A549 (cell line): ENCODE measurements at regions not wholly inside any gene's neighbourhood (a gene's known extent, or its start where the extent isn't known, plus 50 kb on each side); places are given as distances from the start of the nearest gene placed in this dataset.

Source experiments
- ATAC-seq, 2 experiments: fragments of 200-7000 bp in 1 of 2; fragments of >200 bp in 1 of 2; cut with Nextera tagmentation in 1 of 2; cut with Tn5 transposase in 1 of 2; 3 replicates each; pipeline versions ENCODE4 v1.8.0 to v1.9.1; 2018 to 2020; ENCODE audit warnings: mild to moderate bottlenecking in 1 of 2, moderate library complexity in 1 of 2
- CTCF ChIA-PET: fragments of 300-600 bp; sonication (Branson Sonifier 250); formaldehyde crosslinking; extraction: SDS; loops from one replicate; lab custom pipeline; 2021; ENCODE audit warnings: antibody characterized with exemption, inconsistent platforms; lab: Yijun Ruan, JAX
- POLR2A ChIA-PET: fragments of 350-600 bp; formaldehyde crosslinking; extraction: SDS; loops from one replicate; lab custom pipeline; 2021; ENCODE audit warnings: antibody characterized with exemption, inconsistent platforms; lab: Yijun Ruan, JAX
- DNase-seq, 2 experiments: peaks; one replicate each; pipeline versions ENCODE4 v3.0.0 to v3.0.0-alpha.2; 2011 to 2016; ENCODE audit warnings: low read depth in 1 of 2, low spot score in 1 of 2
- FAIRE-seq: peaks from 2 replicates; lab custom pipeline; 2011; peaks lifted over from hg19 to GRCh38; lab: Jason Lieb, UNC
- H3K27ac ChIP-seq, 2 experiments: fragments of >200 bp; sonication (Bioruptor Twin); formaldehyde crosslinking; 3 replicates each; pipeline ENCODE4 v1.5.1; 2016 to 2017
- H3K4me1 ChIP-seq: fragments of >200 bp; sonication (Bioruptor Twin); formaldehyde crosslinking; 3 replicates; pipeline ENCODE4 v1.6.1; 2016
- H3K4me2 ChIP-seq: fragments of >200 bp; sonication (Bioruptor Twin); formaldehyde crosslinking; 3 replicates; pipeline ENCODE4 v1.6.1; 2016
- H3K4me3 ChIP-seq: fragments of >200 bp; sonication (Bioruptor Twin); formaldehyde crosslinking; 3 replicates; pipeline ENCODE4 v1.5.1; 2016
- H3K9me3 ChIP-seq: fragments of >200 bp; sonication (Bioruptor Twin); formaldehyde crosslinking; 3 replicates; pipeline ENCODE4 v1.6.1; 2016
- CEBPB ChIP-seq, 2 experiments: fragments of >200 bp in 1 of 2; sonication (Bioruptor Twin) in 1 of 2; formaldehyde crosslinking in 1 of 2; IDR thresholded peaks; 2 replicates each; pipeline ENCODE4 v1.6.1; 2012 to 2016
- EHF ChIP-seq: fragments of 250-450 bp; sonication (Bioruptor Pico); IDR thresholded peaks from 2 replicates; pipeline ENCODE4 v1.5.0; 2020; ENCODE audit warnings: mild to moderate bottlenecking
- ESRRA ChIP-seq: fragments of 150-350 bp; IDR thresholded peaks from 2 replicates; pipeline ENCODE4 v1.6.1; 2014; ENCODE audit warnings: mild to moderate bottlenecking, low read length, borderline replicate concordance
- FOSL2 ChIP-seq, 2 experiments: fragments of 450-650 bp in 1 of 2; fragments of >200 bp in 1 of 2; sonication (Bioruptor Twin) in 1 of 2; formaldehyde crosslinking; IDR thresholded peaks; 2 replicates each; pipeline versions ENCODE4 v1.5.0 to v1.6.1; 2016 to 2020; ENCODE audit warnings: mild to moderate bottlenecking in 1 of 2, moderate library complexity in 1 of 2
- HEYL ChIP-seq: fragments of 250-450 bp; sonication (Bioruptor Pico); IDR thresholded peaks from 2 replicates; pipeline ENCODE4 v1.8.0; 2021; ENCODE audit warnings: mild to moderate bottlenecking, moderate library complexity
- HOXA7 ChIP-seq: fragments of 250-450 bp; sonication (Bioruptor Pico); IDR thresholded peaks from 2 replicates; pipeline ENCODE4 v1.5.0; 2020; ENCODE audit warnings: mild to moderate bottlenecking, moderate library complexity
- HOXB5 ChIP-seq: fragments of 250-450 bp; sonication (Bioruptor Pico); IDR thresholded peaks from 2 replicates; pipeline ENCODE4 v1.5.0; 2020; ENCODE audit warnings: mild to moderate bottlenecking, moderate library complexity
- MAFK ChIP-seq: fragments of 450-650 bp; IDR thresholded peaks from 2 replicates; pipeline ENCODE4 v1.6.1; 2014; ENCODE audit not compliant: partially characterized antibody
- MYC ChIP-seq: IDR thresholded peaks from 2 replicates; pipeline ENCODE4 v1.6.1; 2012; ENCODE audit warnings: mild to moderate bottlenecking, inconsistent platforms, low read length, improper control_type of control experiment, borderline replicate concordance
- POLR2A ChIP-seq: IDR thresholded peaks from 2 replicates; pipeline ENCODE4 v1.6.1; 2012; ENCODE audit warnings: mild to moderate bottlenecking, low read length
- POLR2AphosphoS2 ChIP-seq: conservative IDR thresholded peaks from 2 replicates; pipeline ENCODE4 v1.6.1; 2012; ENCODE audit warnings: low read length, improper control_type of control experiment, inconsistent platforms
- RNF2 ChIP-seq: fragments of 200-600 bp; sonication (generic); IDR thresholded peaks from 2 replicates; pipeline ENCODE4 v1.6.1; 2016; ENCODE audit warnings: low read depth, mild to moderate bottlenecking, antibody characterized with exemption, moderate library complexity, borderline replicate concordance
- SMC3 ChIP-seq: fragments of >200 bp; sonication (Bioruptor Twin); formaldehyde crosslinking; IDR thresholded peaks from 3 replicates; pipeline ENCODE4 v1.6.1; 2018; ENCODE audit warnings: inconsistent platforms
- SREBF2 ChIP-seq: fragments of 450-650 bp; IDR thresholded peaks from 2 replicates; pipeline ENCODE4 v1.6.1; 2014; ENCODE audit warnings: mild to moderate bottlenecking, moderate library complexity
- ZFP36 ChIP-seq: fragments of 450-650 bp; IDR thresholded peaks from 2 replicates; pipeline ENCODE4 v1.6.1; 2014; ENCODE audit warnings: borderline replicate concordance; ENCODE audit not compliant: partially characterized antibody
- WGBS: methylation state at CpG from one replicate; pipeline ENCODE4 v1.1.6; 2017; ENCODE audit errors: missing lambda C conversion rate; 5-methylcytosine and 5-hydroxymethylcytosine counted together
- TF ChIP-seq, protein P1 (sequence below): fragments of >200 bp; sonication (Bioruptor Twin); formaldehyde crosslinking; IDR thresholded peaks from 3 replicates; pipeline ENCODE4 v1.6.1; 2016
- TF ChIP-seq, protein P2 (sequence below): fragments of 450-650 bp; IDR thresholded peaks from 2 replicates; pipeline ENCODE4 v1.6.1; 2014; ENCODE audit warnings: antibody characterized with exemption
- TF ChIP-seq, protein P3 (sequence below): IDR thresholded peaks from 2 replicates; pipeline ENCODE4 v1.6.1; 2012; ENCODE audit warnings: low read depth, borderline replicate concordance
- TF ChIP-seq, protein P4 (sequence below): fragments of >200 bp; sonication (Bioruptor Twin); formaldehyde crosslinking; IDR thresholded peaks from 2 replicates; pipeline ENCODE4 v1.6.1; 2016

DNA sequence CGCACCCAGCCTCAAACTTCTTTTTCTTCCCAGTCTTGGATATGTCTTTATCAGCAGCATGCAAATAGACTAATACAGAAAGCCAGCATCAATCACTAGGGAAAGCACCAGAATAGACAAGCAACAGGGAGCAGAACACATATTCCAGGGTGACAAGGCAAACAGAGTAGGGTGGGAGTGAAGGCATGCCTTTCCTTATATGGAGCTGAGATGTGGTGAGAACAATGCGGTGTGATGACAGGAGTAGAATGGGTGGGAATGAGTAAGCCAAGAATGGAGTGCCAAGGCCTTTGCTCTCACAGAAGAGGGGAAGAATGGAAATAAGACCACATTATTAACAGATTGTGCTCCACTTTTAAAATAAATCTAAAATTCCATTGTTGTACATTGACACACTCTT, 115.6 kb downstream of the CETN3 start:
- H3K4me2 ChIP-seq, result no peak overlapping the region
- TF ChIP-seq, protein P1, sequence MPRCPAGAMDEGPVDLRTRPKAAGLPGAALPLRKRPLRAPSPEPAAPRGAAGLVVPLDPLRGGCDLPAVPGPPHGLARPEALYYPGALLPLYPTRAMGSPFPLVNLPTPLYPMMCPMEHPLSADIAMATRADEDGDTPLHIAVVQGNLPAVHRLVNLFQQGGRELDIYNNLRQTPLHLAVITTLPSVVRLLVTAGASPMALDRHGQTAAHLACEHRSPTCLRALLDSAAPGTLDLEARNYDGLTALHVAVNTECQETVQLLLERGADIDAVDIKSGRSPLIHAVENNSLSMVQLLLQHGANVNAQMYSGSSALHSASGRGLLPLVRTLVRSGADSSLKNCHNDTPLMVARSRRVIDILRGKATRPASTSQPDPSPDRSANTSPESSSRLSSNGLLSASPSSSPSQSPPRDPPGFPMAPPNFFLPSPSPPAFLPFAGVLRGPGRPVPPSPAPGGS, result no peak
- TF ChIP-seq FOSL2 (IDR thresholded peaks at IDR 0.05) (no peak), FOSL2 (CRISPR knock-in tag; IDR thresholded peaks at IDR 0.05) (peak; percentile 12; the same call in 1 of the 2 replicates), HOXB5 (CRISPR knock-in tag) (no peak)
- TF ChIP-seq, protein P2, sequence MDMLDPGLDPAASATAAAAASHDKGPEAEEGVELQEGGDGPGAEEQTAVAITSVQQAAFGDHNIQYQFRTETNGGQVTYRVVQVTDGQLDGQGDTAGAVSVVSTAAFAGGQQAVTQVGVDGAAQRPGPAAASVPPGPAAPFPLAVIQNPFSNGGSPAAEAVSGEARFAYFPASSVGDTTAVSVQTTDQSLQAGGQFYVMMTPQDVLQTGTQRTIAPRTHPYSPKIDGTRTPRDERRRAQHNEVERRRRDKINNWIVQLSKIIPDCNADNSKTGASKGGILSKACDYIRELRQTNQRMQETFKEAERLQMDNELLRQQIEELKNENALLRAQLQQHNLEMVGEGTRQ, result no peak
- H3K4me1 ChIP-seq, result no peaks in the 10 kb centered on the region
- ChIA-PET CTCF (no interaction called here), POLR2A (no interaction called here)
- FAIRE-seq (no peak), DNase-seq (peak in 1 of 2 experiments; percentile 40), ATAC-seq (peak in 1 of 2 experiments; percentile 75; a peak in 3 of 6 replicates)
- 51% methylated on average over 2 of the region's 2 CpGs for WGBS
- no peak overlapping the region for H3K4me3 ChIP-seq
- H3K27ac ChIP-seq, result no peak overlapping the region
- no peaks in the 10 kb centered on the region for H3K9me3 ChIP-seq

DNA sequence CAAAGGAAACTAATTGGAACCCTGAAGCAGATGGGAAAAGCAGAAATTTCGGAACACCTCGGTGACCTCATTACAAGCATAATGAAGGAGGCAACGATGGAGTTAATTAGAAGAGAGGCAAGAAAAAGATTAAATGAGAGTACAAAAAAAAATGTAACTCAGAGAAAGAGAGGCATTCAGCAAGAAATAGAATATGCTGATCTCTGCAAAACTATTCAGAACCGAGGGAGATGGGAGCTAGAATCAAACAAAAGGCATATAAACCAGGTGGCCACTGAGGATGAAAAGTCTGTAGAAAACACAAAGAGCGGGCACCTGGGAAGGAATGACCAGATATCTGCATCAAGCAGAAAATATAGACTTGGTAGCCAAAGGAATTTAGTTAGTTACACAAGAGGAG, 118.9 kb downstream of the CETN3 start:
- WGBS, result 48% methylated on average over 5 of the region's 5 CpGs

DNA sequence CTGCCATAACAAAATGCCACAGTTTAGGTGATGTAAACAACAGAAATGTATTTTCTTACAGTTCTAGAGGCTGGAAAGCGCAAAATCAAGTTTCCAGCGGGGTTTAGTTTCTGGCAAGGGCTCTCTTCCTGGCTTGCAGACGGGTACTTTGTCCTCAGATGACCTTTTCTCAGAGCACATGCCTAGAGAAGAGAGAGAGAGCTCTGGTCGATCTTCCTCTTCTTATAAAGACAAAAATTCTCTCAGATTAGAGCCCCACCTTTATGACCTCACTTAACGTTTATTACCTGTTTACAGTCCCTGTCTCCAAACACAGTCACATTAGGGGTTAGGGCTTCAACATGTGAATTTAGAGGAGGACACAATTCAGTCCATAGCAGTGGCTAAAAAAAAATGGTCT, 119.7 kb downstream of the CETN3 start:
- H3K4me3 ChIP-seq, result no peak overlapping the region
- no peaks in the 10 kb centered on the region for H3K9me3 ChIP-seq
- FAIRE-seq (no peak), ATAC-seq (no peak), DNase-seq (no peak)
- H3K27ac ChIP-seq, result no peak overlapping the region
- H3K4me2 ChIP-seq, result no peak overlapping the region
- ChIA-PET POLR2A (no interaction called here), CTCF (interaction anchor here (1.4 kb wide), 1 partner anchor 24 kb away, joined by 4 read pairs; no protein-coding TSS in a partner anchor)
- no peaks in the 10 kb centered on the region for H3K4me1 ChIP-seq
- 9% methylated on average over 5 of the region's 5 CpGs for WGBS
- TF ChIP-seq EHF (CRISPR knock-in tag) (no peak), FOSL2 (IDR thresholded peaks at IDR 0.05) (no peak), FOSL2 (CRISPR knock-in tag; IDR thresholded peaks at IDR 0.05) (no peak), SREBF2 (no peak), CEBPB (IDR thresholded peaks at IDR 0.05) (no peak), ZFP36 (no peak), HEYL (CRISPR knock-in tag) (no peak), RNF2 (no peak), HOXA7 (CRISPR knock-in tag) (no peak), POLR2A (no peak), POLR2AphosphoS2 (no peak), SMC3 (no peak), MYC (no peak), ESRRA (no peak)
- TF ChIP-seq, protein P1, result no peak
- TF ChIP-seq, protein P3, sequence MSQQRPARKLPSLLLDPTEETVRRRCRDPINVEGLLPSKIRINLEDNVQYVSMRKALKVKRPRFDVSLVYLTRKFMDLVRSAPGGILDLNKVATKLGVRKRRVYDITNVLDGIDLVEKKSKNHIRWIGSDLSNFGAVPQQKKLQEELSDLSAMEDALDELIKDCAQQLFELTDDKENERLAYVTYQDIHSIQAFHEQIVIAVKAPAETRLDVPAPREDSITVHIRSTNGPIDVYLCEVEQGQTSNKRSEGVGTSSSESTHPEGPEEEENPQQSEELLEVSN, result no peak
- TF ChIP-seq, protein P4, sequence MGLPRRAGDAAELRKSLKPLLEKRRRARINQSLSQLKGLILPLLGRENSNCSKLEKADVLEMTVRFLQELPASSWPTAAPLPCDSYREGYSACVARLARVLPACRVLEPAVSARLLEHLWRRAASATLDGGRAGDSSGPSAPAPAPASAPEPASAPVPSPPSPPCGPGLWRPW, result no peak
- TF ChIP-seq, protein P2, result no peak

More for the DNA sequence above, 118.9 kb downstream of the CETN3 start:
- no peak overlapping the region for H3K27ac ChIP-seq
- H3K4me3 ChIP-seq, result no peak overlapping the region
- DNase-seq (no peak), FAIRE-seq (no peak), ATAC-seq (no peak)
- no peaks in the 10 kb centered on the region for H3K9me3 ChIP-seq
- ChIA-PET POLR2A (no interaction called here), CTCF (interaction anchor here (1.4 kb wide), 1 partner anchor 25 kb away, joined by 4 read pairs; no protein-coding TSS in a partner anchor)
- TF ChIP-seq, protein P1, result no peak
- peak; percentile 43 for TF ChIP-seq MAFK
- H3K4me1 ChIP-seq, result no peaks in the 10 kb centered on the region
- no peak overlapping the region for H3K4me2 ChIP-seq
